Activated T-helper 2 cell treated with anti-CD3 and anti-CD28 coated beads, Interferon-gamma antibody, Interleukin-2, Interleukin-4, amounts not matched to agents 10 μg/mL and 5 μg/mL and 100 μg/mL, durations not matched to agents 14 hours and 24 hours and 36 hours (primary cell): ENCODE measurements at regions not wholly inside any gene's neighbourhood (a gene's known extent, or its start where the extent isn't known, plus 50 kb on each side); places are given as distances from the start of the nearest gene placed in this dataset.

ENCODE experiments used
- DNase-seq: peaks from one replicate; pipeline ENCODE4 v3.0.0; 2021; ENCODE audit warnings: low spot score
- H3K27ac Mint-ChIP-seq: one replicate; pipeline ENCODE4 v1.8.0; 2021; ENCODE audit warnings: mixed read lengths
- H3K27me3 Mint-ChIP-seq: one replicate; pipeline ENCODE4 v1.8.0; 2021; ENCODE audit warnings: low read depth, mixed read lengths
- H3K36me3 Mint-ChIP-seq: one replicate; pipeline ENCODE4 v1.8.0; 2021; ENCODE audit warnings: low read depth, mixed read lengths
- H3K4me1 Mint-ChIP-seq: one replicate; pipeline ENCODE4 v1.8.0; 2021; ENCODE audit warnings: low read depth, mixed read lengths
- H3K4me3 Mint-ChIP-seq: one replicate; pipeline ENCODE4 v1.8.0; 2021; ENCODE audit warnings: low read depth, mild to moderate bottlenecking, moderate library complexity, mixed read lengths
- H3K9me3 Mint-ChIP-seq: one replicate; pipeline ENCODE4 v1.8.0; 2021; ENCODE audit warnings: mixed read lengths
- intact Hi-C: fragments of 100-400 bp; cut with micrococcal nuclease; formaldehyde crosslinking; loops from one replicate; pipeline ENCODE4 v1.15.1; 2023

DNA sequence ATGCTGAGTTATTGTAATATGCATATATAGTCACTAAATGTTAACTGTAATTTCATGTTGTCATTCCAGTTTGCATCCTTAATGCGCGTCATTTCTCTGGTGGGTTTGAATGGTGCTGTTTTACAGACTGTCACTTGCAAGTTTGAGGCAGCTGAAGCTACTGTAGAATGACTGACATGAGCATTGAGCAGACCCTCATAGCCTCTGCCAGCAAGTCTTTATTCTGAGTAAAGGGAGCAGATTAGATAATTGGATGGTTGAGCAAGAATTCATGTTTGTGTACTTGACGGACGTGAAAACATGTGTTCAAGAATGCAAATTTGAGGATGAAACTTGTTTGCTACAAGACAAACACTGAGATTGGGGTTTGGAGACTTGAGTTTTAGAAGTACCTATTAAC, 854.8 kb upstream of the KLHL29 start:
- no peak for DNase-seq
- Mint-ChIP-seq H3K4me3 (no peak overlapping the region), H3K9me3 (peaks cover 9% of the 10 kb centered on the region), H3K27ac (no peak overlapping the region), H3K36me3 (no peaks in the 10 kb centered on the region), H3K4me1 (no peaks in the 10 kb centered on the region), H3K27me3 (no peaks in the 10 kb centered on the region)
- intact Hi-C loops, result no loop called here

DNA sequence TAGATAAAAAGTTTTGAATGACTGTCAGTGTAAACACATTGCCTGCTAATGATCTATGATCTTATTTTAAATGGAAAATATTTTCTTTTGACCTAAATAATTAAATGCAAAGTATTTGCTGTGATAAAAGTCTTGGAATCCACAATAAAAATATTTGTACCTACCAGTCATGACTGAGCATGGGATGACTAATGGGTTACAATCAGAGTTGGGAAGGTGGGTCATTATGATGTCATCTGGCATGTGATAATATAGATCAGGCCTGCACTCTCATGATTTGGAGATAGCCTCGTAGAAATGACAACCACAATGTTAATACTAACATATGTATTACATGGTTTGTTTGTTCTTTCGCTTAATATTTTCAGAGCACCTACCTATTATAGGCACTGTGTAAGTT, 848.8 kb upstream of the KLHL29 start:
- Mint-ChIP-seq H3K4me1 (no peaks in the 10 kb centered on the region), H3K36me3 (no peaks in the 10 kb centered on the region), H3K27ac (no peak overlapping the region), H3K4me3 (no peak overlapping the region), H3K9me3 (peaks cover 17% of the 10 kb centered on the region), H3K27me3 (no peaks in the 10 kb centered on the region)
- intact Hi-C loops, result no loop called here
- no peak for DNase-seq

DNA sequence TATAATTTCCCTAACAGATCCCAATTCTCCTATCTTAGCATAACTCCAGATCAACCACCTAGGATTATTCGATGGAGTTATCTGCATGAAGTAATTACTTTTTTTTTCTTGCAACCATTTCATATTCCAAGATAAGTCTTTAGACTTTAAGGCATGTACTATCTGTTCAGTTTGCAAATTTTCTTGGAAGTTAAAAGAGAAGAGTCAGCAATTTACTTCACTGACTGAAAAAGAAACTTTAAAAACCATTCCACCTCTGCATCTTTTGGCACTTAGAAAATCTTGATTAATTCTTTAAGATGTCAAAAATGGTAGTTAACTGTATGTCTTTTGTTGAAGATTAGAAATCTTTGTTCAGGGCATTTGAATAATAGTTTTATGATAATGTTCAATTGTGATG, 830.5 kb upstream of the KLHL29 start:
- no peak overlapping the region for H3K27ac Mint-ChIP-seq
- no peak overlapping the region for H3K4me3 Mint-ChIP-seq
- no peak for DNase-seq
- intact Hi-C loops, result no loop called here
- no peaks in the 10 kb centered on the region for H3K36me3 Mint-ChIP-seq
- H3K9me3 Mint-ChIP-seq, result peaks cover 11% of the 10 kb centered on the region
- no peaks in the 10 kb centered on the region for H3K27me3 Mint-ChIP-seq
- no peaks in the 10 kb centered on the region for H3K4me1 Mint-ChIP-seq

DNA sequence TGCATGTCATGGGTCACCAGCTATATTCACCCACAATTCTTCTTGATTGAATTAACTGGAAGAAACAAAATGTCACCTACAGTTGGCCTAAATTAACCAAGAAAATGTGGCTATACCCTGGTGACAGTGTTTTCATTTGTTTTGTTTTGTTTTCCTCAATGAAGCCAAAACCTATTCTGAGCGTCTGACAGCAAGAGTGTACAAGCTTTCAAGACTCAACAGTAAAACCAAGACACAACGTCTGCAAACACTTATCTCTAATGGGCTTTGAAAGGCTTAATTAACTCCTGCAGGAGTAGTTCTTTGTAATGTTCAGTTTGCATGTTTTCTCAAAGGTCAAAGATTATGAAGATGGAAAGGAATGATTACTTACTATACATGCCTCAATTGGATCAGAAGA, 827.6 kb upstream of the KLHL29 start:
- H3K27me3 Mint-ChIP-seq, result no peaks in the 10 kb centered on the region
- no peak for DNase-seq
- no peak overlapping the region for H3K27ac Mint-ChIP-seq
- H3K4me3 Mint-ChIP-seq, result no peak overlapping the region
- intact Hi-C loops, result no loop called here
- no peaks in the 10 kb centered on the region for H3K36me3 Mint-ChIP-seq
- no peaks in the 10 kb centered on the region for H3K4me1 Mint-ChIP-seq
- H3K9me3 Mint-ChIP-seq, result peaks cover 7% of the 10 kb centered on the region

DNA sequence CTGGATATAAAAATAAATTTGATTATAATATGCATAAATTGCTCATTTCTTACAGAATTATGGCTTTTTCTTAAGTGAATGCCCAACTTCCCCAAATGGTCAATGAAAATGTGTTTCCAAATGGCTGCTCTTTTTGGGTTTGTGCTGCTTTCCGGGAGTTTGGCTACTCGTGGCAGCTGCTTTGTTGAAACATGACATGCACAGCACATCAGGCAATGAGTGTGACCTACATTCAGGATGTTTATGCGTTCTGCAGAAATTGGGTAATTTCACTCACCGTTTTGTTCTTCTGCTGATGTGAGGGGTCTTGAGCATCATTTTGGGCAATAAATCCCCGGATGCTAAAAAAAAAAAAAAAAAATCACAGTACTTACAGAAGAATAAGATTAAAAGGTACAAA, 825.0 kb upstream of the KLHL29 start:
- Mint-ChIP-seq H3K27ac (no peak overlapping the region), H3K9me3 (peaks cover 7% of the 10 kb centered on the region), H3K4me1 (no peaks in the 10 kb centered on the region), H3K36me3 (no peaks in the 10 kb centered on the region), H3K4me3 (no peak overlapping the region), H3K27me3 (no peaks in the 10 kb centered on the region)
- DNase-seq, result no peak
- intact Hi-C loops, result no loop called here

DNA sequence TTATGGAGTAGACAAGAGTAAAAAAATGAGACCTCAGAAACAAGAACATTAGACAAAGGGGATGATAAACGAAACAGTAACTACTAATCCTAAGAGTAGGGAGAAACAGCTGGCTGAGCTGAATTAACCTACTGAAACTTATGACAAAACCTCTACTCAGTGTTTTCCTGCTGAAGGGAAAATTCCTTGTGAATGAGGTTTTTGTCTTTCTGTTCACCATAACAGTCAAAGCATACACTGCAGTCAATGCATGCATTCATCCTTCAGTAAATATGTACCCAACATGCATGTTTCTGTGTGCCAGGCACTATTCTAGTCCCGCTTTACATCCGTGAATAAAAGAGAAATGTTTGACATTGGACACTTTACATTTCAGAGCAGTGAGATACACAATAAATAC, 805.6 kb upstream of the KLHL29 start:
- DNase-seq, result no peak
- no peaks in the 10 kb centered on the region for H3K27me3 Mint-ChIP-seq
- H3K4me3 Mint-ChIP-seq, result no peak overlapping the region
- no peaks in the 10 kb centered on the region for H3K4me1 Mint-ChIP-seq
- no peak overlapping the region for H3K27ac Mint-ChIP-seq
- intact Hi-C loops, result no loop called here
- peaks cover 25% of the 10 kb centered on the region for H3K9me3 Mint-ChIP-seq
- H3K36me3 Mint-ChIP-seq, result no peaks in the 10 kb centered on the region

DNA sequence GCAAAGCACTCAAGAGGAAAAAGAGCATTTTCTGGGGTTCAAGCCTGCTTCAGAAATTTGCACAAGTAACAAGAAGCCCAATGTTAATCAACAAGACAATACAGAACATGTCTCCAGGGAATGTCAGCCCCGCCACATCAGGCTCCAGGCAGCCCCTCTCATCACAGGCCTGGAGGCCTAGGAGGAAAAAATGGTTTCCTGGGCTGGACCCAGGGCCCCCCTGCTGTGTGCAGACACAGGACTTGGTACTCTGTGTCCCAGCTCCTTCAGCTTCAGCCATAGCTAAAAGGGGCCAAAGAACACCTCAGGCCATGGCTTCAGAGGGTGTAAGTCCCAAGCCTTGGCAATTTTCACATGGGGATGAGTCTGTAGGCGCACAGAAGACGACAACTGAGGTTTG, 802.9 kb upstream of the KLHL29 start:
- DNase-seq, result no peak
- no peak overlapping the region for H3K27ac Mint-ChIP-seq
- H3K27me3 Mint-ChIP-seq, result no peaks in the 10 kb centered on the region
- H3K36me3 Mint-ChIP-seq, result no peaks in the 10 kb centered on the region
- intact Hi-C loops, result no loop called here
- peaks cover 29% of the 10 kb centered on the region for H3K9me3 Mint-ChIP-seq
- H3K4me3 Mint-ChIP-seq, result no peak overlapping the region
- no peaks in the 10 kb centered on the region for H3K4me1 Mint-ChIP-seq

DNA sequence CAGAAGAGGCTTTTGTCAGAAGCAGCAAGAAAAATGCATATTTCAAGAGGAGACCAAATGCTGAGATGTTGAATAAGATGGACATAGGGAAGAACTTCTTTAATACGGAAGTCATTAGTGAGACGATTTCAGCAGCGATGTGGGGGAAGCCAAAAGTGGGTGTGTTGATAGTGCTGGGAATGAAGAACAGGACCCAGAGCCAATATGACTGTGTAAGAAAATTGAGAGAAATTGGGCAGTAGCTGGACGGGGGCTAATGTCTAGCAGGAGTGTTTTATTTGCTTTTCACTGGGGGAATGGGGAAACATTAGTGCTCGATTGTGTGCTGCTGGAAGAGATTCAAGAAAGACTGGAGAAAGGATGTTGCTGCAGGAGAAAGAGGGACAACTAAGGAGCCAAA, 788.7 kb upstream of the KLHL29 start:
- no peak overlapping the region for H3K27ac Mint-ChIP-seq
- H3K4me1 Mint-ChIP-seq, result no peaks in the 10 kb centered on the region
- intact Hi-C loops, result no loop called here
- no peak overlapping the region for H3K4me3 Mint-ChIP-seq
- H3K36me3 Mint-ChIP-seq, result no peaks in the 10 kb centered on the region
- no peak for DNase-seq
- peaks cover 25% of the 10 kb centered on the region for H3K9me3 Mint-ChIP-seq
- H3K27me3 Mint-ChIP-seq, result no peaks in the 10 kb centered on the region

DNA sequence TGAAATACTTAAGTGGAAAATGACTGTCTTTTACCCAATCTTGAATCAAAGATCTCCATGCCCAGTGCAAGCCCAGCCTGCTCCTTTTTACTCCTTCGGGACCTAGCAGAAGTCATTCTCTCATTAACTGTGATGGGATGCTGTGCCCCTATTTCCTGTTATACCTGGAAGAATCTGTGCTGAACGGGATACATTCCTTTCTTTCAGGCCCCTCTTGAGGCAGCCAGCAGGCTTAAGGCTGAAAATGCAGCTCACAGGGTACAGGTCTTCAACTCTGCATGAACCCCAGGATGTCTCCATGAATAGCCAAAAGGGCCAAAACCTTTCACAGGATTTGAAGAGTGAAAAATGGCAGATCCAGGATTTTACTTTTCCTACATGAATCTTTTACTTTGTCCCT, 784.8 kb upstream of the KLHL29 start:
- Mint-ChIP-seq H3K27me3 (no peaks in the 10 kb centered on the region), H3K9me3 (peaks cover 3% of the 10 kb centered on the region), H3K27ac (no peak overlapping the region), H3K4me1 (no peaks in the 10 kb centered on the region), H3K36me3 (no peaks in the 10 kb centered on the region), H3K4me3 (no peak overlapping the region)
- DNase-seq, result no peak
- intact Hi-C loops, result no loop called here

DNA sequence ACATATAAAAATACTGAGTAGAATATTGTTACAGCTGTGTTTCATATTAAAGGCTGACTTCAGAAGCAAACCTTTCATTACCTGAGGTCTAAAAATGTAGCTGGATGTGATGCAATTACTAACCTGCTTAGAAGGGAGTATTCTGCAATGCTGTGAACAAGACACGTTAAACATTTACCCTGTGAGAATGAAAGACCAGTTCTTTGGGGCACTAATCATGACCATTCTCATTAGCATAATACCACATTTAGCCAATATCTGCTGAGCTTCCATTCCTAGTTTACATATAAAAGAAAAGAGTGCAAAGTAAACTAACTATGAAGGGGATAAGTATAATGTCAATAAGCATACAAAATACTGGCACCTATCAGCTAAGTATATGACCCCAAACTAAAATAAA, 784.0 kb upstream of the KLHL29 start:
- H3K9me3 Mint-ChIP-seq, result no peaks in the 10 kb centered on the region
- intact Hi-C loops, result no loop called here
- no peak overlapping the region for H3K27ac Mint-ChIP-seq
- no peak overlapping the region for H3K4me3 Mint-ChIP-seq
- no peaks in the 10 kb centered on the region for H3K36me3 Mint-ChIP-seq
- no peaks in the 10 kb centered on the region for H3K4me1 Mint-ChIP-seq
- DNase-seq, result no peak
- no peaks in the 10 kb centered on the region for H3K27me3 Mint-ChIP-seq

DNA sequence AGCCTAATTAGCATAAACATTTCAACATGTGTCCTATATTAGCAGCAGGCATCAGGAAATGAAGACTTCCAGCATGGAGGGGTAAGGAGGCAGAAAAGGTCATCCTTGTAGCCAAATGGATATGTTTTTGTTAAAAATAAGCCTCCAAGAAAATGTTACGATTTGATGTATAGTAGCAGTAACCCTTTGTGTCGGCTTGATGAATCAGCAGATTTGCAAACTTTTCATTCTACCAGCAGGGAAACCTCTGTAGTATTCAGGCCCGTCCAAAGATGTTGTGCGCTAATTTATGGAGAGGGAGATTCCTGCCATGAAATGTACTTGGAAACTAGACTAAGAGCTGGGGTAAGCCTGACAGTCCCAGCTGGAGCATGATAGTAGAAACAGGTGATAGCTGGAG, 780.8 kb upstream of the KLHL29 start:
- Mint-ChIP-seq H3K9me3 (no peaks in the 10 kb centered on the region), H3K27ac (no peak overlapping the region), H3K4me1 (no peaks in the 10 kb centered on the region), H3K4me3 (no peak overlapping the region), H3K36me3 (no peaks in the 10 kb centered on the region), H3K27me3 (no peaks in the 10 kb centered on the region)
- intact Hi-C loops, result no loop called here
- DNase-seq, result no peak

DNA sequence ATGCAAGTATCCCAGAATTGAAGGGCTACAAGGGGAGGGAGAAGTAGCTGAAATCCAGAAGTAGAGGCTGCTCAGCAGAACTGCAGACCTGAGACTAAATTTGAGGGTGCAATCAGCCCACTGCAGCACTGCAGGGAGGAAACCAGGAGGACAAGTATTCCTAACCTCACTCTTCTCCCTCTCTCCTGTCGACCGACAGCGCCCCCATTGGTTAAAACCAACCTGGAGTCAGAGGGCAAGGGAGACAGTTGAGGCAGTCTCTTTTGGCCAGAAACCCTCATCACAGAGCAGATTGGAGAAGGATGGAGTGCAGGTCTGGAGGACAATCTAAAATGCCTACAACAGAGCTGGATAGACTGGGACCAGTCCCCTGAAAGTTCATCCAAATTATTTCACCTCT, 768.9 kb upstream of the KLHL29 start:
- H3K36me3 Mint-ChIP-seq, result no peaks in the 10 kb centered on the region
- no peak overlapping the region for H3K4me3 Mint-ChIP-seq
- DNase-seq, result no peak
- H3K27me3 Mint-ChIP-seq, result no peaks in the 10 kb centered on the region
- no peaks in the 10 kb centered on the region for H3K4me1 Mint-ChIP-seq
- no peak overlapping the region for H3K27ac Mint-ChIP-seq
- H3K9me3 Mint-ChIP-seq, result peaks cover 11% of the 10 kb centered on the region
- intact Hi-C loops, result no loop called here

DNA sequence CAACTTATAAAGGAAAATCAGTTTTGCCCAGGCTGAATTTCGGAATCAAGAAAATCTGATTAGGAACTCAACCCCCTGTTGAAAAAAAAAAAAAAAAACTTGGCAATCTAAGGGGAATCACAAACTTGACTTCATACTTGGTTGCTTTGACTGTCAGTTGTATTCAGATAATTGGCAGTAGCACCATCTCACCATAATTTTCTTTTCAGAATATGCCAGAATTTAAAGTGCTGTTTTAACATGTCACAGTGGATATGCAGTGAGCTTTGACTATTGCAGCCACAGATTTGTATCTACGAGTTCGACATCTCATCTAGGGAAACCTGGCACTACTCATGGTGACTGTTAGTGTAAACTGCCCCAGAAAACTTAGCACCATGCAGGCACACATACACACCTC, 761.4 kb upstream of the KLHL29 start:
- DNase-seq, result no peak
- Mint-ChIP-seq H3K36me3 (no peaks in the 10 kb centered on the region), H3K4me3 (no peak overlapping the region), H3K27me3 (no peaks in the 10 kb centered on the region), H3K4me1 (no peaks in the 10 kb centered on the region), H3K9me3 (peaks cover 10% of the 10 kb centered on the region), H3K27ac (no peak overlapping the region)
- intact Hi-C loops, result no loop called here

DNA sequence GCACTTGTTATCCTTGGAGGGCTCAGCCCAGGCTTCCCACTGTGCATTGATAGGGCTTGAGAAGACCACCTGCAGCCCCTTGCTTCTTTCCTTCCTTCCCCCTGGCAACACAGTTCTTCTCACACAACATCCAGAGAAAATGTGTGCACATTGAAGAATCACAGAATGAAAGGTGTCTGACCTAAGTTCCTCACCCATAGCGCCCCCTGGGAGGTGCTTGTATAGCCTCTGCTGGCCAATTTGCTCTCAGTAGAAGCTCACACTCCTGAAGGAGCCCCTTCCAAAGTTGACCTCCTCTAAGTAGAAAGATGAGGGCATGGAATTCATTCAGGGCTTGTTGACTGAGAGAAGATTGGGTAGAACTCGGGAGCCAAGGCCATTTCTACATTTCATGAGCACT, 758.4 kb upstream of the KLHL29 start:
- Mint-ChIP-seq H3K36me3 (no peaks in the 10 kb centered on the region), H3K4me1 (no peaks in the 10 kb centered on the region), H3K27ac (no peak overlapping the region), H3K4me3 (no peak overlapping the region), H3K27me3 (no peaks in the 10 kb centered on the region), H3K9me3 (peaks cover 12% of the 10 kb centered on the region)
- no peak for DNase-seq
- intact Hi-C loops, result no loop called here
